GM19397 (cell line): ENCODE measurements at regions not wholly inside any gene's neighbourhood (a gene's known extent, or its start where the extent isn't known, plus 50 kb on each side); places are given as distances from the start of the nearest gene placed in this dataset.
"Not testable (repeated sequence)": the region's sequence is repeated elsewhere in the genome, so short reads cannot be mapped to it uniquely, and the experiment has no call there.

ENCODE experiments used
- ATAC-seq: cut with Tn5 transposase; IDR thresholded peaks from one replicate; pipeline ENCODE4 v1.9.1; 2021; ENCODE audit warnings: mild to moderate bottlenecking, moderate library complexity; ENCODE audit not compliant: unreplicated experiment

DNA sequence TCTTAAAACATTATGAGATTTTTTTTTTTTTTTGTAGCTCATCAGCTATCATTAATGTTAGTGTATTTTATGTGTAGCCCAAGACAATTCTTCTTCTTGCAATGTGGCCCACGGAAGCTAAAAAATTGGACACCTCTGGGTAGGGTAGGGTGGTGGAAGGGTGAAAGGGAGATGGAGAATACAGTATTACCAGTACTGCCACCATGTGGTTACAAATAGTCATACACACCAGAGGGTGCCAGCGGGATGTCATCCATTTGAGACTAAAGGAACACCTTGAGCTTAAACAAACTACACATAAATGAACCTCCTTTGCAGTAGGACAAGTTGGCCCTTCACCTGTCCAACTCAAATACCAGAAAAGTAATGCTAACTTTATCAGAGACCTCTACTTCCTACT lies 601.9 kb downstream of the HTR1B start:
- ATAC-seq, result no peak

GRCh38 chr6:76856065-76856464 lies 607.2 kb downstream of the HTR1B start:
- no peak for ATAC-seq

DNA sequence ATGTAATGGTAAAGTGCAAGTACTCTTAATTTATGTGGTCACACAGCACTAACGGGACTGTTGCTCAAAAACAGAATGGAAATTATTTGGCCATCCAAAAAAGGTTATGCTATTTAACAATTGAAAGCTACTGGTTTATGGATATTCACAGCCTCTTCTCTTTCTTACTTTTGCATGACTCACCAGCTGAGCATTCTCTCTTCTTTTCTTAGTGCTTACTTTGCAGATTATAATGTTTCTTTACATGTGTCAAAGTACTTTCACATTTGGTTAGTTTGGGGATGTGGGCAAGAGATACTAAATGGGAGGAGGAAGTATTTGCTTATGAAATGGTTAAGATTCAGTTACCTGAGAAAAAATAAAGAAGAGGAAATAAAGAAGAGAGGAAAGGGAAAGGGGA lies 610.5 kb downstream of the HTR1B start:
- no peak for ATAC-seq

DNA sequence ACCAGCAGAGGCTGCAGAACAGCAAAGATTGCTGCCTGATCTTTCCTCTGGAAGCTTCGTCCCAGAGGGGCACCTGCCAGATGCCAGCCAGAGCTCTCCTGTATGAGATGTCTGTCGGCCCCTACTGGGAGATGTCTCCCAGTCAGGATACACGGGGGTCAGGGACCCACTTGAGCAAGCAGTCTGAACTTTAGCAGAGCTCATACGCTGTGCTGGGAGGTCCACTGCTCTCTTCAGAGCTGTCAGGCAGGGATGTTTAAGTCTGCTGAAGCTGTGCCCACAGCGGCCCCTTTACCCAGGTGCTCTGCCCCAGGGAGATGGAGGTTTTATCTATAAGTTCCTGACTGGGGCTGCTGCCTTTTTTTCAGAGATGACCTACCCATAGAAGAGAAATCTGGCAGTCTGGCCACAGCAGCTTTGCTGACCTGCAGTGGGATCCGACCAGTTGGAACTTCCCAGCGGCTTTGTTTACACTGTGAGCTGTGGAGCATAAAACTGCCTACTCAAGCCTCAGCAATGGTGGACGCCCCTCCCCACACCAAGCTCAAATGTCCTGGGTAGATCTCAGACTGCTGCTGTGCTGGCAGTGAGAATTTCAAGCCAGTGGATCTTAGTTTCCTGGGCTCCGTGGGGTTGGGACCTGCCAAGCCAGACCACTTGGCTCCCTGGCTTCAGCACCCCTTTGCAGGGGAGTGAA lies 613.9 kb downstream of the HTR1B start:
- ATAC-seq, result not testable (repeated sequence)

DNA sequence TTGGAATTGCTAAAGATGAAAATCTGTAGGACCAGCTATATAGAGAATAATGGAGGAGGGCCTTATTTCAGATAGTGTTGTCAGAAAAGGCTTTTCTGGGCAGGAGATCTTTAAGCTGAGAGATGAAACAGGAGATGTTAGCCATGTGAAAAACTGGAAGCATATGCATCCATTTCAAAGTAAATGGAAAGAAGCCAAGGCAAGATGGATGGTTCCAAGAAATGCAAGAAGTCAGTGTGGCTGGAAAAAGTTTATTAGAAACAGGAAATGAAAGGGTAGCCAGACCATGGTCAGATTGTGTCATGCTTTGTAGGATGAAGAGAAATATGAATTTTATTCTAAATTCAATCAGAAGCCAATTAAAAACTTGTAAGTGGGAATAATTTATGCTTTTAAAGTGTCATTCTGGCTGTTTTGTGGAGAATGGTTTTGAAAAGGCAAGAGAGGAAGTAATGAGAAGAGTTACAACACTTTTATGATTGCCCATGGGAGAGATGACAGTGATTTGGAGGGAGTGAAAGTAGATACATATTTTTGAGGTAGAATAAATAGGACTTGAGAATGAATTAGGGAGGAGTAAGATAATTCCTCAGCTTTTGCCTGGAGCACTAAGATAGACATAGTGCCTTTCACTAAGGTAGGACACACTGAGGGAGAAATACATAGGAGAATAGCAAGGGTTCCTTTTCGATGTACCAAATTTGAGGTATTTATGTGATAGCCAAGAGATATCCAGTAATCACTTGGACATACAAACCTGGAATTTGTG lies 620.1 kb downstream of the HTR1B start:
- ATAC-seq, result no peak

GRCh38 chr6:76840865-76841264 lies 622.4 kb downstream of the HTR1B start:
- no peak for ATAC-seq

DNA sequence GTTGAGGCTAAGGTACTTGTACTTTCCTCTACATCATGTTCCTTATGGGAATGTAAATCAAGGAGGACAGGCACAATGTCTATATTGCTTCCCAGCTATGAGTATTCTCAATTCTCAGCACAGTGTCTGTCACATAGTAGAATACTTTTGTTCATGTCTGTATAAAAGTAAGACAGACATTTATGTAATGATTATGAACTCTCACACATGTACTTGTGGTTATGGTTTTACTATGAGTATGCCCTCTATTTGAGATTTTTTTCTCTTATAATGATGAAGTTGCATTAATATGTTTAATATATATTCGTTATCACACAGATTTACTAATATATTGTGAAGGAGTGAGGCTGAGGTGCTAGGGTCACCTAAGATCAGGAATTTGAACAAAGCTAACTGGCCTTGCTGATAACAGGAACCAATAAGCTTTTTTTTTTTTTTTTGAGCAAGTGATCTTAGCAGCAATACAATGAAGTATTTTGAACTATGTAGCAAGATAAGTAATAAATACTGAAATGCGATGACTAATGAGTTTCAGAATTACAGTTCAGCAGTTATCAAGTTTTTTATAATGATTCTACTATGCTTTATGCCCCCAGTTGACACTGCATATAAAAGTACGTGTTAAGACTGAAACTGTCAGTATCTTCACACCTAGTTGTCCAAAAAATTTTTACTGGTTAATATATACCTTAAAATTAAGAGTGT lies 623.1 kb downstream of the HTR1B start:
- no peak for ATAC-seq

DNA sequence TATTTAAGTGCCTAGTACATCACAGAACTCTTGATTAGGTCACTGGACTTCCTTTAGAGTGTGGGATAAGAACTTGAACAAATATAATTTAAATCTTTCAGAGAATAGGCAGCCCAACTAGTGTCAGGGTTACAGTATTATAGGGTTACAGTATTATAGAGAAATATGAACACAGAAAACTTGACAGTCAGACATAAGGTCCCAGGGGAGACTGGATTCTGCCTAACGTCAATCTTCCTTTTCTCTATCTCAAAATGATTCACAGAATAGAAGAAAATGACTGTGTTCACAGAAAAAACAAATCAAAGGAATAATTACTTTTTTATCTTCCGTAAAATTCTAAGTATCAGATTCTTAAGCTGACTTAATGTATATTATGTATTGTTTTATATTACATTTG lies 623.8 kb downstream of the HTR1B start:
- ATAC-seq, result no peak

GRCh38 chr6:76837564-76837963 lies 625.7 kb downstream of the HTR1B start:
- no peak for ATAC-seq

DNA sequence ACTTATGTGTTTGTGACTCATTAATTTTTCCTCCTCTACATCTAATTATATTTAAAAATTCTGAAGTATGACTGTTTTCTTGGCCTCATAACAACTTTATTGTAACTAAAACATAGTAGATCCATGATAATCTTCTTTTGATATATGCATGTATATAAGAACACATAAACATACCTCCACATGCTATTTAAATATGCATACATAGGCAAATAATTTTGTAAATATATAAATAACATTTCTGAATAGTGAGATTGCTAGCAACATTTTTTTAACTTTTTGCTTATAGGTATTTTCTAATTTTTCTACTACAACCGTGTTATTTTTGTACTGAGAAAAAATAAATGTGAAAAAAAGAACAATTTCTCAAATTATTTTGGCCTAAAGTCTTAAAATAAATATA lies 627.6 kb downstream of the HTR1B start:
- no peak for ATAC-seq

GRCh38 chr6:76835293-76835692 lies 628.0 kb downstream of the HTR1B start:
- ATAC-seq, result no peak

GRCh38 chr6:76834399-76834798 lies 628.9 kb downstream of the HTR1B start:
- ATAC-seq, result no peak

- no peak for ATAC-seq
Measured at GRCh38 chr6:76831299-76831698, 632.0 kb downstream of the HTR1B start.

DNA sequence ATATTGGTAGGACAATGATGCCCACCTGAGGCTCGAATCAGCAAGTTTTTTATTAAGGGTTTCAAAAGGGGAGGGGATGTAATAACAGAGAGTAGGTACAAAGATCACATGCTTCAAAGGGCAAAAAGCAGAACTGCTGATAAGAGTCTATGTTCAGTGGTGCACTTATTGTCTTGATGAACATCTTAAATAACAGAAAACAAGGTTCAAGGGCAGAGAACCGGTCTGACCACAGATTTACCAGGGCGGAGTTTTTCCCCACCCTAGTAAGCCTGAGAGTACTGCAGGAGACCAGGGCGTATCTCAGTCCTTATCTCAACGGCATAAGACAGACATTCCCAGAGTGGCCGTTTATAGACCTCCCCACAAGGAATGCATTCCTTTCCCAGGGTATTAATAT lies 639.7 kb downstream of the HTR1B start:
- not testable (repeated sequence) for ATAC-seq

DNA sequence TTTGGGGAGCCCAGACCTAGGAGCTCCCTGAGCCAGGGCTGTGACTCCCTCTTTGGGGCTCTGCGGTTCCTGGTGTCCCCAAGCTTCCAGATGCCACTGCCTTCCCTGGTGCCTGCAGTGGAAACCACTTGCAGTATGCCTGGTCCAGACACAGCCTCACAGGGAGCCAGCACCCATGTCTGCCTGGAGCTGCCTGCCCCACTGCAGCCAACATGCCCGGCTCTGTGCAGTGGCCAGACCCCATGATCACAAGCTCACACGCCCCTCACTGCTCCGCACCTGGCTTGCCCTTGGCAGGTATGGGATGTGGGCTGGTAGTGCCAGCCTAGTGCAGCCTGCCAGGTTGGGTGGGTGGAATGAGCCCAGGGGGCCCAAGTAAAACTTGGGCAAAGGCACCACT lies 644.8 kb downstream of the HTR1B start:
- ATAC-seq, result no peak

- ATAC-seq, result no peak
Measured at GRCh38 chr6:76817429-76817828, 645.9 kb downstream of the HTR1B start.

- no peak for ATAC-seq
Measured at GRCh38 chr6:76814496-76815458, 648.5 kb downstream of the HTR1B start.

- ATAC-seq, result no peak
Measured at GRCh38 chr6:76810286-76810685, 653.0 kb downstream of the HTR1B start.

- ATAC-seq, result no peak
Measured at GRCh38 chr6:76803038-76803580, 660.2 kb downstream of the HTR1B start.

- no peak for ATAC-seq
Measured at GRCh38 chr6:76792394-76792793, 670.9 kb downstream of the HTR1B start.
